GM12891 (cell line): ENCODE measurements at regions not wholly inside any gene's neighbourhood (a gene's known extent, or its start where the extent isn't known, plus 50 kb on each side); places are given as distances from the start of the nearest gene placed in this dataset.
"Not testable (repeated sequence)": the region's sequence is repeated elsewhere in the genome, so short reads cannot be mapped to it uniquely, and the experiment has no call there.

Source experiments
- DNase-seq: peaks from one replicate; pipeline ENCODE4 v3.0.0; 2011; ENCODE audit warnings: low spot score; ENCODE audit not compliant: insufficient read length
- FAIRE-seq: peaks from 2 replicates; lab custom pipeline; 2011; peaks lifted over from hg19 to GRCh38; lab: Jason Lieb, UNC
- PAX5 ChIP-seq: IDR thresholded peaks from 2 replicates; pipeline ENCODE4 v1.6.1; 2011; ENCODE audit warnings: low read length, moderate library complexity, mild to moderate bottlenecking; ENCODE audit not compliant: insufficient read depth, severe bottlenecking
- POLR2A ChIP-seq: IDR thresholded peaks from 2 replicates; pipeline ENCODE4 v1.6.1; 2011; ENCODE audit warnings: low read depth, low read length, control low read depth
- POLR2AphosphoS5 ChIP-seq: IDR thresholded peaks from 2 replicates; pipeline ENCODE4 v1.6.1; 2011; ENCODE audit warnings: low read depth, low read length, control low read depth
- POU2F2 ChIP-seq: IDR thresholded peaks from 2 replicates; pipeline ENCODE4 v1.6.1; 2011; ENCODE audit warnings: low read depth, mild to moderate bottlenecking, control low read depth, low read length, moderate library complexity
- SPI1 ChIP-seq: IDR thresholded peaks from 2 replicates; pipeline ENCODE4 v1.6.1; 2011; ENCODE audit warnings: low read depth, low read length, control low read depth
- TAF1 ChIP-seq: IDR thresholded peaks from 2 replicates; pipeline ENCODE4 v1.6.1; 2011; ENCODE audit warnings: low read depth, low read length, control low read depth

DNA sequence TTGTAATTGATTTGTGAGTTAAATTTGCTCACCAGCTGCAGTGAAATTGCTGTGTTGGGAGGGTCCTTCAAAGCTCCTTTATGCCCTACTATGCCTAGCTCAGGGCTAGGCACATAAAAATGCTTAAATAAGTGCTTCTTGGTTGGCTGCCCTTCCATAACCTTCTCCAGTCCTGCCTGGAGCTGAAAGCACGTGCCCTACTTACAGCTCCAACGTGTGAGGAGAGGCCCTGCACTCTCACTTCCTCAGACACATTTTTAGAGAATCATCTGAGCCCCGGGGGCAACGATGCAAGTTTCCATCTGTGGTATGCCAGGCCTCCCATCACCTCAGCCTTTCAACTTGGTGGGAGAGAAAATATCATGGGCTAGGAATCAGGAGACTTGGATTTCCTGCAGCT is 202.7 kb downstream of the BCL11A start:
- no peak for FAIRE-seq

DNA sequence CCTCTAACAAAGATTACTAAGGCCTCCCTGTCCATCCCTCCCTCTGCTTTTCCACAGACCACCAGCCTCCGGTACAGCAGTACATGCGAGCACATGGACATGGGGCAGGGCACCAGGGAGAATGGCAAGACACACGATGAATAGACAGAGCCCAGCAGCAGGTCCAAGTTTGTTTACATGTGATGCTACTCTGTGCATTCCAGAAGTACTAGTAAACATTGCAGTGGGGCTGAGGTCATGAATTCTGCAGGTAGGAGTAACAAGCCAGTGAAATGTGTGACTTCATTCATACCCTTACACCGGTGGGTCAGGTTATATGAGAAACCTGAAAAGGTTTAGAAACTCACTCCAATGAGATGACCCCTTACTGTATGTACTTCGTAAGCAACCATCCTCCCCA is 205.7 kb downstream of the BCL11A start:
- no peak for TF ChIP-seq PAX5
- no peak for TF ChIP-seq SPI1
- no peak for TF ChIP-seq TAF1
- peak; percentile 66 for FAIRE-seq
- no peak for DNase-seq

More for the DNA sequence above, 202.7 kb downstream of the BCL11A start:
- TF ChIP-seq TAF1 (no peak), POLR2A (no peak), PAX5 (no peak), SPI1 (peak; percentile 92), POU2F2 (no peak)
- no peak for DNase-seq

DNA sequence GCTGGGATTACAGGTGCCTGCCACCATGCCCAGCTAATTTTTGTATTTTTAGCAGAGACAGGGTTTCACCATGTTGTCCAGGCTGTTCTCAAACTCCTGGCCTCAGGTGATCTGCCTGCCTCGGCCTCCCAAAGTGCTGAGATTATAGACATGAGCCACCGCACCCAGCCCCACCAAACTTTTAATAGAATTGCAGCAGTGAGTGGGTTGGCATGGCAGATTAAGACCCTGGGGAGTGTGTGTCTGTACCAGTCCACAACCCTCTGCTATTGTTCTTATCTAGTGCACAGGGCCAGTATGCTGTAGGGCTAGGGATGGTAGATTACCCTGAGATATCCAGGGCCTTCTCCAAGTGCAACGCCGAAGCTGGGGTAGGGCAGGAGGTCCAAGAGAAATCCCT is 211.0 kb downstream of the BCL11A start:
- not testable (repeated sequence) for DNase-seq, FAIRE-seq

DNA sequence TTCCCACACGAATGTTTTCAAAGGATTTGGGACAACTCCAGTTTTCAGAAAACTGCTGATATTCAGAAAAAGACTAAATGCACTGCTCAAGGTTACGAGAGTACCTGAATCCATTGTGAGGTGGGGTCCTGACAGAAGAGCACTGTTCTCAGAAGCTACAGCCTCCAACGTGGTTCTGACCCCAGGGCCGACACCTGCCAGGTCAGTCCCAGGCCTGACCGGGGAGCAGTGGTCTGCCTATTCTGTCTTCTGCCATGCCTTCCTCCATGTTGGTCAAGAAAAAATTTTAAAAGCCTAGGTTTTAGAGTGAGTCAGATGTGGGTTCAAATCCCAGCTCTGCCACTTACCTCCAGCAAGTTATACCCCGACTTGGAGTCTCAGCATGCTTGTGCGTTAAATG is 212.3 kb downstream of the BCL11A start:
- DNase-seq (no peak), FAIRE-seq (no peak)
- TF ChIP-seq TAF1 (no peak), POLR2A (no peak), POLR2AphosphoS5 (no peak), POU2F2 (no peak), SPI1 (no peak), PAX5 (no peak)

DNA sequence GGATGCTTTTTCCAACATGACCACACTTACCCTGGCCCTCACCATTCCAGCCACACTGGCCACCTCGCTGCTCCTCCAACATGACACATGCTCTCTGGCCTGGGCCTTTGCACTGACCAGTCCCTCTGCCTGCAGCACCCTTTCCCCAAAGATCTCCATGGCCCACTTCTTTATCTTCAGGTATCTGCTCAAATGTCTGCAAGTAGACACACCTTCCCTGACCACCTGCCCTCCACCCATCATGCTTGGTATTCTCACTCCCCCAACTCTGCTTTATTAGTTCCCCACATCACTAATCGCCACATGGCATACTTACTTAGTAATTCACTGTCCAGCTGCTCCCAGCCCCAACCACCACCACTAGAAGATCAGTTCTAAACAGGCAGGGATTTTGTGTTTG is 214.2 kb downstream of the BCL11A start:
- no peak for FAIRE-seq
- TF ChIP-seq POU2F2 (no peak), POLR2A (no peak), POLR2AphosphoS5 (no peak), SPI1 (no peak), PAX5 (no peak)
- no peak for DNase-seq

DNA sequence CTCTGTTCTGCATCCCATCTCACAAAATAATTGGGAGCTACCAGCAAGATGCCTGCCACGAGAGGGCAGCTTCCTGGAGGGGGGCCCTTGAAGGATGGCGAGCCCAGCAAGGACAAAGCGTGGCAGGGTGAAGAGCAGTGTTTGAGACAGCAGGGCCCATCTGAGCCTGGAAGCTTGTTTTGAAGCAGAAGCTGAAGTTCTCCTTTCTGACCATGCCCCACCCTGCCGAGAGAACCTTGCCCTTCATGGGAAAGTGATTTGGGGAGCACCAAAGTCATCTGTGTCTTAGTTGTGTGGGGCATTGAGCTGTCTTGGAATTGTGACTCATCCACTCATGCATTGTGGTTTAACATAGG is 216.3 kb downstream of the BCL11A start:
- no peak for TF ChIP-seq SPI1
- no peak for TF ChIP-seq PAX5
- TF ChIP-seq POU2F2, result no peak
- no peak for TF ChIP-seq POLR2AphosphoS5
- TF ChIP-seq TAF1, result no peak
- no peak for TF ChIP-seq POLR2A
- no peak for DNase-seq
- peak; percentile 43 for FAIRE-seq

DNA sequence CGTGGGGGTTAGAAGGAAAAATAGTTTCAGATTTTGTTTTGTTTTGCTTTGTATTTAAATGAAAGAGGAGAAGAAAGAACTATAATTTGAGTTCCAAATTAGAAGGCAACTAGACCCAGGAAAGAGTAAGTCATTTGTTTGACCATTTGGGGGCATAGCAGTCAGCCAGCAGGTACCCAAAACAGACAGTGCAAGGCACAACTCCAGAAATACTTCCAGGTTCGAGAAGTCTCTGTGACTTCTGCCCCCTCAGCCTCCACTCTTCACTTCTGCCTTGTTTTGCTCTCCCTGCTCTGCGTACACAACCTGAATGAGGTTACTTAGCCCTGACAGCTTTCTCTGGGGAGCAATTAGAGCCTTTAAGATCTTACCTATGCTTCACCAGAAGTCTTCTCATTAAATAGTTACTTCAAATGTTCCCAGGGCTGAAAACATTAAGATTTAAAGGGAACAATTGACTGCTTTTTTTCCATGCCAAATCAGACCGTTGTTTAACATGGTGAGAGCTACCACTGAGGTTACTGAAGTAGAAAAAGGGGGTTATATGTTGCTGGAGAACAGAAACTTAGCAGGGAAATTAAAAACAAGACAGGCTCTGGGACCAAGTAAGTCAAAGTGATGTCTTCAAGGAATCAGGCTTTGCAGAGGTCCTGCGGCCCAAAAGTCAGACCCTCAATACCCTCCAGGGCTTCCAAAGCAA is 216.9 kb downstream of the BCL11A start:
- TF ChIP-seq TAF1, result no peak
- TF ChIP-seq POU2F2, result no peak
- TF ChIP-seq POLR2A, result no peak
- TF ChIP-seq PAX5, result no peak
- no peak for DNase-seq
- peak; percentile 55 for FAIRE-seq

DNA sequence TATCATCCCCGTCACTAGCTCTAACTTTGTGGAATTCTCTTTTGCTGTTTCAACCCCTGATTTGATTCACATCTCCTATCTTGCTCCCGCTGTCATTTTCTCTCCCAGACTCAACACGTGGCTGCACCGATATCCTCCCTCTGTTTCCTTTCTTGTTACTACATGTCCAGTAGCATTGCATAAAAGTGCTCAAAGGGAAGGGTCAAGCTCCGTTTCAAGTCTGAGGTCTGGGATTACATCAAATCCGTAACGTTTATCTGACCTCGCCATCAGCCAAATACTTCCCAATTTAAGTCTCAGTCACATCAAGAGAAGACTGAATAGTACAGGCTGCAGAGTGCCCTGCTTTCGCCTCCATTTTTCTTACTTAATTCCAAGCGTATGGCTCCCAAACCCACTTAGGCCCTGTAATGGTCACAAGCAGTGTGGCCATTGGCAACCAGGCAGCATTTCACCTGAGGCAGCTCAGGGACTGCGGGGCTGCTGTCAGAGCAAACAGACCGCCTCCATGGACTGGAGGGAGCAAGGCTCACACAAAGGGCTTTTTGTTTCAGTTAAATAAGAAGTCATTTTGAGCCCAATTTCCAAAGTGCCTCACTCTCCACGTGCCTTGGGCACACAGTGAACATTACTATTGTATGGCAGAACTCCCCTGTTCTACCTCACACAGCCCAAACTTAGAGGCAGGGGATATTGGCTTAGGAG is 217.8 kb downstream of the BCL11A start:
- TF ChIP-seq TAF1, result no peak
- FAIRE-seq, result no peak

DNA sequence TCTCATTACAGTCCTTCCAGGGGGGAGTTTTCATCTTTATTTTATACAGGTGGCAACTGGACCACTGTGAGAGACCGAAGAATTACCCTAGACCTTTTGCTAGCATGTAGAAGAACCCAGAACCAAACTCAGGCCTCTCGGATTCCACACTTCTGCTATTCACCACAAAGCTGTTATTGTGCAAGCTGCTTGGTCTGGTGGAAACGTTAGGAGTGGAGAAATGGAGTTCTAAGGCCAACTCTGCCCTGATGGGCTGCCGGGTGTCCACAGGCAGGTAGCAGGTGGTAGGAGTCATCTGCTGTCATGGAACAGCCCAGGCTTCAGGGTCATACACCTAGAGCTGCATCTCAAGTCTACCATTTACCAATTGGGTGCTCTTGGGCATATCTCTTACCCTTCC is 218.8 kb downstream of the BCL11A start:
- DNase-seq, result no peak
- FAIRE-seq, result no peak
- no peak for TF ChIP-seq SPI1

More for the DNA sequence above, 217.8 kb downstream of the BCL11A start:
- no peak for DNase-seq

DNA sequence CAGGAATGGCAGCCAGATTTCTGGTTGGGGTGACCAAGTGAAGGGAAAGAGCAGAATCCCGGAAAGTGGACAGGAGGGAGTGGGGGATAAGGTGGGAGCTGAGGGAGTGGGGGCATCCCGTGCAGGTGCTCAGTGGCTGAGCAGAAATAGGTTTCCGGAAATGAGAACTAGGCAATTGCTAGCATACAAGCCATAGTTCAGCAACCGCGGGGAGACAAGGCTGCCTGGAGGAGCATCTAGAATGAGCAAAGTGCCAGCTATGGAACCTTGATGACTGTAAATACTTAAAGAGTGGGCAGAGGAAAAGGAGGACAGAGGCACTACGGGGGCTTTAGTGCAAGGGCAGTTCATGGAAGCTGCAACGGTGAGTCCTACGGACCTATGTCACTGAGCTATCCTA is 220.2 kb downstream of the BCL11A start:
- TF ChIP-seq POLR2A (no peak), PAX5 (no peak), SPI1 (no peak), TAF1 (no peak), POU2F2 (no peak), POLR2AphosphoS5 (no peak)
- DNase-seq (no peak), FAIRE-seq (no peak)

DNA sequence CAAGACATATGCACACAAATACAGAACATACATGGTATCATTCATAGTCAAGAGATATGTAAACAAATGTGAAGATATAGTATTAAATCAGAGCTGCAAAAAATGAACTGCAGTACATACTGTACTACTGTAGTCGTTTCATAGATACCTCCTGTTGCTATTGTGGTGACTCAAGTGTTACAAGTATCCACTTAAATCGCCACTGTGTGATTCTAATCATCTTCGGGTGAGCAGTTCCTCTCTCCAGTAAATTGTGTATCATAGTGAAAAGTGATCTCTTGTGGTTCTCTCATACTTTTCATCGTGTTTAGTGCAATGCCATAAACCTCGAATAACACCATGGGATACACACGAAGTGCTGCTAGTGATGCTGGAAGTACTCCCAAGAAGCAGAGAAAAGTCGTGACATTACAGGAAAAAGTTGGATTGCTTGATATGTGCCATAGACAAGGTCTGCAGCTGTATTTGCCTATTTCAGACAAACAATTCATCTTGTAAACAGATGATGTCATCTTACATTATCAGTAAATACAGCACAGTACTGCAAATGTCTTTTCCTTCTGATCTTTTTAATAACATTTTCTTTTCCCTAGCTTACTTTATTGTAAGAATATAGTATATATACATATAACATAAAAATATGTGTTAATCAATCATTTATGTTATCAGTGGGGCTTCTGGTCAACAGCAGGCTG is 222.2 kb downstream of the BCL11A start:
- no peak for TF ChIP-seq SPI1
- TF ChIP-seq POLR2A, result no peak
- no peak for TF ChIP-seq PAX5
- no peak for TF ChIP-seq TAF1
- no peak for TF ChIP-seq POU2F2
- no peak for TF ChIP-seq POLR2AphosphoS5
- peak; percentile 55 for FAIRE-seq
- no peak for DNase-seq
